ENCODE measurements at regions not wholly inside any gene's neighbourhood (a gene's known extent, or its start where the extent isn't known, plus 50 kb on each side); places are given as distances from the start of the nearest gene placed in this dataset.
"Not testable (repeated sequence)": the region's sequence is repeated elsewhere in the genome, so short reads cannot be mapped to it uniquely, and the experiment has no call there.

DNA sequence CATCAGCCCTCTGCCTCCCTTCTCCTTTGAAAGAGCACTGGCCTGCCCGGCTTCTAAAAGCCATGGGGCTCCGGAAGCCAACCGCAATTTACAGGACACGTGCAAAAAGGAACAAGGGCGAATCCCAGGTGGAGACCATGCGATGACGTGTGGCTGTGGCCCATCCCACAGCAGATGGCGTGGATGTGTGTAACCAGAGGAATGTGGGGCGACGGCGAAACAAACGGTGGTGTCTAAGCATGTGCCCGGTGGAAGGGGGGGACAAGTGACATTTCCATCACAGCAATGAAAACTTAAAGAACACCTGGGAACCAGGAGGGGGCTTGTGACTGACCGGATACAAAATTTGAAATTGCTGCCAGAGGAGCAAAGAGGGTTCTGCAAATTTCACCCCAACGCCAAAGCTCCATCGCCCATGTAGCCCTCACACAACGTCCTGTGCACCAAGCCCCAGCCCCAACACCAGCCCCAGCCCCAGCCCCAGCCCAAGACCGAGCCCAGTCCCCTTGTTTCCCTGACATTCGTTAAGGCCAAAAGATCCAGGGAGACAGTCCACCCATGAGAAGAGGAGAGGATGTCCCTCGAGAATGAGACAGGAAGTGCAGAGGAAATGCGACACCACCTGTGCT is 159.7 kb upstream of the ZNF337 start:
- Histone ChIP-seq H3K4me3 (ENCODE audit: low read depth, low read length) (no peak overlapping the region), H3K27me3 (ENCODE audit: insufficient read depth, low read depth, severe bottlenecking) (no peaks in the 10 kb centered on the region), H3K27ac (no peak overlapping the region), H3K9me3 (ENCODE audit: severe bottlenecking) (no peaks in the 10 kb centered on the region), H3K36me3 (no peaks in the 10 kb centered on the region)
- no peak for DNase-seq
- no peak for TF ChIP-seq CTCF (IDR thresholded peaks at IDR 0.05; ENCODE audit: low read depth, low read length)

DNA sequence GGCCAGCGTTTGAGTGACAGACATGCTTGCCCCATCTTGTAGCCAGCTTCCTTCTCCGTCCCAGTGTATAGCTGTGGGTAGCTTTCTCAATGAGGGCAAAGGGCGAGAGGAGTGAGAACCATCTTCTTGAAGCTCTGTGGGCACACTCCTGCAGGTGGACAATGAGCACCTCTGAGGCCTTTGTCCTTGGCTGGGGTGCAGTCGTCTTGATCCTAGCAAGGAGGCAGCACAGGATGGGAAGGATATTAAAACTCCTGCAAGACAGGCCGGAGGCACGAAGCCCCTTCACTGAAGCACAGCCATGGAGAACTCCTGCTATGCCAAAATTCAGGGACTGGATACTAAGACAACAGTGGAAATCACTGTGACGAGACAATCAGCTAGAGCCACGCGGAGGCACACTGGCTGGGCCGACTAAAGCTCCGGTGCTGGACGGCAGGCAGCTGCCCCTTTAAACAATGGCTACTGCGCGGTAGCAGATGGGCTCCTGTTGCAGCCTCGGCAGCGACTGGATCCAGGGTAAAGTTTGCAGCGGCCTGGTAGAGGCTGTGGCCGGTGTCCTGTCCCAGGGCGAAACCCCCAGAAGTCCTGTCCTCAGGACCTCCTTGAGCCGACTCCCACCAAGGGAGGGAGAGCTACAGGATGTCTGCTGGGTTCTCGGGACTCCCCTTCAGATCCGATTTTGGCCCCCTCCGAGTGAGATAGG is 159.0 kb upstream of the ZNF337 start:
- H3K9me3 ChIP-seq (ENCODE audit: severe bottlenecking); H3K27me3 ChIP-seq (ENCODE audit: insufficient read depth, low read depth, severe bottlenecking); H3K4me3 ChIP-seq (ENCODE audit: low read depth, low read length); H3K27ac ChIP-seq; H3K36me3 ChIP-seq; DNase-seq: not testable (repeated sequence)

DNA sequence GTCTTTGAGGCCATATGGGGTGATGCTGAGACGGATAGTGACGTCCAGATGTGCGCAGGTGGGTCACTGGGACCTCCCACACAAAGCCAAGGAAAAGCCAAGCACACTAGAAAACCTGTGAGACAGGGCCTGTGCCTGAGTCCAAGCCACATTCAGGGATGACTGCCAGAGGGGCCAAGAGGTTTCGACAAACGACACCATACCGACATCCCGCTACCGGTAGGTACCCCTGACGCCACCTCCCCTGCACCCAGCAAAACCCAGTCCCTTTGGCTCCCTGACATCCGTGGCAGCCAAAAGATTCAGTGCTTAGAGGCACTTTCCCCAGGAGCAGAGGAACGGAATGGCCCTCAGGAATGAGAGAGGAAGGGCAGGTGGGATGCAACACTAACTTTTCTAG is 158.0 kb upstream of the ZNF337 start:
- H3K27me3 ChIP-seq (ENCODE audit: insufficient read depth, low read depth, severe bottlenecking); H3K27ac ChIP-seq; H3K4me3 ChIP-seq (ENCODE audit: low read depth, low read length); H3K9me3 ChIP-seq (ENCODE audit: severe bottlenecking); DNase-seq; H3K36me3 ChIP-seq: not testable (repeated sequence)

DNA sequence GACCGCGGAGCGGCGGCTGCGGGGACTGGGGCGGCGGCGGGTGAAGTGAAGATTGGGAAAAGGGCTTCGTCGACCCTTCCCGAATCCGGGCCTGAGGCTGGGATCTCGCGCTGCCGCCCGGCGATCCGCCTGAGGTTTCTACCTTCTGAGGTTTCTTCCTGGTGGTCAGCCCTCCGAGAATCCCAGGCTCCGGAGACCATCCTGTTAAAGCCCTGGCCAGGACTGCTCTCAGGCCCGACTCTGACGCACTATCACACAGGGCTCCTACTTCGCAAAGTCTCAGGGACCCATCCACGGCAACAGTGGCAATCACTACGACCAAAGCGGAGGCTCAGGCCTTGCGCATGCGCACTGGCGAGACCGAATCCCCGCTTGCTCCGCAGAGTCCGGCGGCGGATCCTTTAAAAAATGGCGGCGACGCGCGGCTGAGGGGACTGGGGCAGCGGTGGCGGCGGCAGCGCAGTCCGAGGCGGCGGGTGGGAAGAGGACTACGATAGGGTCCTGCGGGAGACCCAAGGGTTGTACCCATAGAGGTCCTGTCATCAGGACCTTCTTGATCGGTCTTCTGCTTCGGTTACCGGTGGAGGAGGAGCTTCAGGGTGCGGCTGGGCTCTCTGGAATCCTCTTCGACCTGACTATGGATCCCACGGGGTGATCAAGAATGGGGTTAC is 157.2 kb upstream of the ZNF337 start:
- H3K9me3 ChIP-seq (ENCODE audit: severe bottlenecking); H3K27me3 ChIP-seq (ENCODE audit: insufficient read depth, low read depth, severe bottlenecking); H3K27ac ChIP-seq; H3K36me3 ChIP-seq: not testable (repeated sequence)
- peak; percentile 53 for DNase-seq
- H3K4me3 ChIP-seq (ENCODE audit: low read depth, low read length), result peak overlapping the region; percentile 40

GRCh38 chr20:25852968-25853717 is 156.5 kb upstream of the ZNF337 start:
- peak overlapping the region; percentile 40 for H3K4me3 ChIP-seq (ENCODE audit: low read depth, low read length)
- DNase-seq; H3K9me3 ChIP-seq (ENCODE audit: severe bottlenecking); H3K27me3 ChIP-seq (ENCODE audit: insufficient read depth, low read depth, severe bottlenecking); H3K36me3 ChIP-seq; H3K27ac ChIP-seq: not testable (repeated sequence)

DNA sequence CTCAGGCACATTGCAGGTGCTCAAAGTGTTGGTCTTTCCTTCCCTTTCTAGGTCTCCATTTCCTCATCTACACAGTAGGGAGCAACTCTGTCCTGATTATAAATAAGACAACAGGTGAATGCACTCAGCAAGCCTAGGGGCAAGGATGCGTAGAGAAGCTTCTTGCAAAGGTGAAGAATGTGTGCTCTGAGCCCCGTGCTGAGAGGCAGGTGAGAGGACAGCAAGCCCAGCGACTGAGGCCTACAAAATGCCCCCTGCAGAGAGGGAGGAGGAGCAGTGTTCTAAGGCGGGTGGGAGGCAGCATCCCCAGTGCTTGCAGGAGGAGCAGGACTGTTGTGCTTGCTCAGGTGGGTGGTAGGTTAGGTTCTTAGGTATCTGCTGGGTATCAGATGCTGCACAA is 153.5 kb upstream of the ZNF337 start:
- not testable (repeated sequence) for H3K9me3 ChIP-seq (ENCODE audit: severe bottlenecking); DNase-seq; H3K27me3 ChIP-seq (ENCODE audit: insufficient read depth, low read depth, severe bottlenecking)

DNA sequence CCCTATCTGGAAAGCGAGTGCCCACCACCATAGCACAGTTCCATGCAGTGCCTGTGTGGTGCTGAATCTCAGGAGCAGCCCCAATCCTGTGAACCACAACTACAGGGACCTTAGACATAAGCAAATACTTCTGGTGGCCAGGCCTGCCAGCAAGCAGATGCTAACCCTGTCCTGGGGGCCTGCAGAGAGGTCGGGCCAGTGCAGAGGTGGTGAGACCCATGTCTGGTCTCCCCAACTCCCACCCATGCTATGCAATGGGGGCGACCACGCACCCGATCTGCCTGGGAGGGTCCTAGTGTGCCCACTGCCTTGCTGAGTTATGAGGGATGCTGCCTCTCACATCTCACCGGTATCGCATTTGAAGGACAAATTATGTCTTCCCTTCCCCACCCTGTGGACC is 151.6 kb upstream of the ZNF337 start:
- H3K27ac ChIP-seq, result no peak overlapping the region
- no peaks in the 10 kb centered on the region for H3K27me3 ChIP-seq (ENCODE audit: insufficient read depth, low read depth, severe bottlenecking)
- no peak overlapping the region for H3K4me3 ChIP-seq (ENCODE audit: low read depth, low read length)
- DNase-seq, result no peak
- no peaks in the 10 kb centered on the region for H3K36me3 ChIP-seq
- no peak for TF ChIP-seq CTCF (IDR thresholded peaks at IDR 0.05; ENCODE audit: low read depth, low read length)
- H3K9me3 ChIP-seq (ENCODE audit: severe bottlenecking), result no peaks in the 10 kb centered on the region

More for the DNA sequence above, 153.5 kb upstream of the ZNF337 start:
- not testable (repeated sequence) for H3K4me3 ChIP-seq (ENCODE audit: low read depth, low read length); H3K27ac ChIP-seq; H3K36me3 ChIP-seq

GRCh38 chr20:25844640-25845039 is 148.0 kb upstream of the ZNF337 start:
- not testable (repeated sequence) for H3K27me3 ChIP-seq (ENCODE audit: insufficient read depth, low read depth, severe bottlenecking); DNase-seq; H3K9me3 ChIP-seq (ENCODE audit: severe bottlenecking); H3K36me3 ChIP-seq; H3K27ac ChIP-seq; H3K4me3 ChIP-seq (ENCODE audit: low read depth, low read length)

- DNase-seq; H3K4me3 ChIP-seq (ENCODE audit: low read depth, low read length); H3K27ac ChIP-seq; H3K27me3 ChIP-seq (ENCODE audit: insufficient read depth, low read depth, severe bottlenecking); H3K9me3 ChIP-seq (ENCODE audit: severe bottlenecking); H3K36me3 ChIP-seq: not testable (repeated sequence)
Observed at GRCh38 chr20:25813511-25813910, 116.9 kb upstream of the ZNF337 start.

DNA sequence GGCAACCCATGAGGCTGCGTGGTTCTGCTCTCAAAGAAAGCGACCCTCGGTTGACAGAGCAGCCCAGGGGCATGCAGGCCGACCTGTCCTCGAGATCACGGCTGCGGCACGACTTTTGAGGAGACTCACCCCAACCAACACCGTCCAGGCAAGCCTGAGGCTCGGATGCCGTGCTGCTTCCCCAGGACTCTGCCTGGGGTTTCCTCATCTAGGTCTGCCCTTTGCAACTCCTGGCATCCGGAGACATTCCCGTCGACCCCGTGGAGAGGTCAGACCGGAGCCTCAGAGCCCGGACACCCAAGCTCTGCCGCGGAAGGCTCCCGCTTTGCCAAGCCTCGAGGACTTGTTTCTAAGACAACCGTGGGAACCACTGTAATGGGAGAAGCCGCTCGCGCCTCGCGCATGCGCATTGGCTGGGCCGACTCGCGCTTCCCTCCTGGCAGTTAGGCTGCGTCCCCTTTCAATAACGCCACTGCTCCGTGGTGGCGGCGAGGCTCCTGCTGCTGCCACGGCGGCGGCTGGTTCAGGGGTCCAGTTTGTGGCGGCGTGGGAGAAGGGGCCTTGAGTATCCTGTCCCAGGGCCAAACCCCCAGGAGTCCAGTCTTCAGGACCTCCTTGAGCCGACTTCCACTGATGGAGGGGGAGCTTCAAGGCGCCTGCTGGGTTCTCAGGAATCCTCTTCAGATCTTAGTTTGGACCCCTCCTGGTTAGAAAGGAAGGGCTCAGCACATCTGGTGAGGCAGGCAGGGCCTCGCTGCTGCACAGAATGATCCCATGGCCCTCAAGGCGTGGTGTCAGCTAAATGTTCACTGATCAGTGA is 101.7 kb upstream of the ZNF337 start:
- H3K27me3 ChIP-seq (ENCODE audit: insufficient read depth, low read depth, severe bottlenecking); H3K9me3 ChIP-seq (ENCODE audit: severe bottlenecking); H3K36me3 ChIP-seq; H3K27ac ChIP-seq; DNase-seq; H3K4me3 ChIP-seq (ENCODE audit: low read depth, low read length): not testable (repeated sequence)

DNA sequence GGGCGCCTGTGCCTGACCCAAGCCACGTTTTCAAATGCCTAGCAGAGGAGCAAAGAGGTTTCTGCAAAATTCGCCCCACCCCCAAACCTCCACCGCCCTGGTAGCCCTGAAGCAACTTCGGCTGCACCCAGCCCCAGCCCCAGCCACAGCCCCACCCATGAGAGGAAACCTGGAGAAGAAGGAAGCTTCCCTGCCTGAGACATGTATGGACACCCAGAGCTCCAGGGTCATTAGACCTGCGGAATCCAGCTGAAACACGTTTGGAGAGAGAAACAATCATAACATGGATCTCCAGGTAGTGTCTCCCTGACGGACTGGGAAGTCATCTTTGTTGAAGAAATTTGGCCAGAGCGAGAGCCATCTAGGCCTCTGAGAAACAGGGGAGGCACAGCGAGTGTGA is 100.4 kb upstream of the ZNF337 start:
- not testable (repeated sequence) for H3K27me3 ChIP-seq (ENCODE audit: insufficient read depth, low read depth, severe bottlenecking); H3K36me3 ChIP-seq; H3K4me3 ChIP-seq (ENCODE audit: low read depth, low read length); DNase-seq; H3K9me3 ChIP-seq (ENCODE audit: severe bottlenecking); H3K27ac ChIP-seq
